Peyer's patch (tissue), 4 donors: ENCODE measurements at regions not wholly inside any gene's neighbourhood (a gene's known extent, or its start where the extent isn't known, plus 50 kb on each side); places are given as distances from the start of the nearest gene placed in this dataset.

ENCODE experiments used
- POLR2A ChIP-seq, 2 donors: fragments of 450-650 bp; IDR thresholded peaks; one replicate each; pipeline ENCODE4 v1.5.1; 2017; ENCODE audit warnings: antibody characterized with exemption in 2 of 2, mild to moderate bottlenecking in 2 of 2, moderate library complexity in 2 of 2
- TF ChIP-seq, protein P1 (sequence below), 6 experiments: fragments of 450-650 bp in 4 of 6; fragments of 200-600 bp in 2 of 6; sonication (generic) in 1 of 6; IDR thresholded peaks; one replicate each; pipeline ENCODE4 v1.5.1; 2017 to 2019; ENCODE audit warnings: antibody characterized with exemption in 6 of 6, mild to moderate bottlenecking in 3 of 6, moderate library complexity in 1 of 6

DNA sequence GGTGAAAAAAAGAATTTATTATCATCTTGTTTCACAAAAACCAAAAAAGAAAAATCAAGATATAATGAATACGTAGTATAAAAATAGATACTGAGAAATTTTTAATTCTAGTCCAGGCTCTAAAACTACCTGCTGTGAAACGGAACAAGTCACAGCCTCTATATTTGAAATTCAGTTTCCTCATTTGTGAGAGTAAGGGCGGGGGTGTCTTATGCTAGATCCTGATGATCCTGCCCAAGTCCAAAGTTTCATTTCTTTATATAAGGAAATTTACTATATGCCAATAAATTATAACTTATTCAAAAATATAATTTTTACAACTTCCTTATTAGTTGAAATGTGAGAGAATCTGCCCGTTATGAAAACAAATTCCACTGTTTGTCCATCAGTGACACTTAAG lies 385.7 kb downstream of the CGGBP1 start:
- TF ChIP-seq, protein P1, sequence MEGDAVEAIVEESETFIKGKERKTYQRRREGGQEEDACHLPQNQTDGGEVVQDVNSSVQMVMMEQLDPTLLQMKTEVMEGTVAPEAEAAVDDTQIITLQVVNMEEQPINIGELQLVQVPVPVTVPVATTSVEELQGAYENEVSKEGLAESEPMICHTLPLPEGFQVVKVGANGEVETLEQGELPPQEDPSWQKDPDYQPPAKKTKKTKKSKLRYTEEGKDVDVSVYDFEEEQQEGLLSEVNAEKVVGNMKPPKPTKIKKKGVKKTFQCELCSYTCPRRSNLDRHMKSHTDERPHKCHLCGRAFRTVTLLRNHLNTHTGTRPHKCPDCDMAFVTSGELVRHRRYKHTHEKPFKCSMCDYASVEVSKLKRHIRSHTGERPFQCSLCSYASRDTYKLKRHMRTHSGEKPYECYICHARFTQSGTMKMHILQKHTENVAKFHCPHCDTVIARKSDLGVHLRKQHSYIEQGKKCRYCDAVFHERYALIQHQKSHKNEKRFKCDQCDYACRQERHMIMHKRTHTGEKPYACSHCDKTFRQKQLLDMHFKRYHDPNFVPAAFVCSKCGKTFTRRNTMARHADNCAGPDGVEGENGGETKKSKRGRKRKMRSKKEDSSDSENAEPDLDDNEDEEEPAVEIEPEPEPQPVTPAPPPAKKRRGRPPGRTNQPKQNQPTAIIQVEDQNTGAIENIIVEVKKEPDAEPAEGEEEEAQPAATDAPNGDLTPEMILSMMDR (IDR thresholded peaks at IDR 0.05), result no peak
- no peak for TF ChIP-seq POLR2A (IDR thresholded peaks at IDR 0.05)
